Adipocyte (in vitro differentiated cells): ENCODE measurements at regions not wholly inside any gene's neighbourhood (a gene's known extent, or its start where the extent isn't known, plus 50 kb on each side); places are given as distances from the start of the nearest gene placed in this dataset.

Experiments
- DNase-seq: peaks from one replicate; pipeline ENCODE4 v3.0.0-alpha.2; 2015; ENCODE audit warnings: low read depth
- H3K27me3 ChIP-seq: replicated peaks from 2 replicates; pipeline ENCODE4 v1.7.0; 2013; ENCODE audit warnings: mild to moderate bottlenecking, low read length, moderate library complexity; ENCODE audit not compliant: control insufficient read depth, insufficient read depth
- H3K36me3 ChIP-seq: 2 replicates; pipeline ENCODE4 v1.7.0; 2013; ENCODE audit warnings: low read length, mild to moderate bottlenecking, moderate library complexity; ENCODE audit not compliant: control insufficient read depth, insufficient read depth, severe bottlenecking
- H3K4me1 ChIP-seq: 2 replicates; pipeline ENCODE4 v1.7.0; 2013; ENCODE audit warnings: mild to moderate bottlenecking, low read length, moderate library complexity; ENCODE audit not compliant: control insufficient read depth, insufficient read depth
- H3K4me3 ChIP-seq: 2 replicates; pipeline ENCODE4 v1.7.0; 2013; ENCODE audit warnings: mild to moderate bottlenecking, low read length, moderate library complexity
- H3K9ac ChIP-seq: 2 replicates; pipeline ENCODE4 v1.7.0; 2013; ENCODE audit warnings: mild to moderate bottlenecking, low read length, moderate library complexity
- H3K9me3 ChIP-seq: 2 replicates; pipeline ENCODE4 v1.7.0; 2013; ENCODE audit warnings: mild to moderate bottlenecking, low read length, moderate library complexity; ENCODE audit not compliant: control insufficient read depth

GRCh38 chr6:146949425-146949824, 254.8 kb upstream of the STXBP5 start:
- H3K4me3 ChIP-seq: no peak overlapping the region
- H3K27me3 ChIP-seq: no peaks in the 10 kb centered on the region
- H3K4me1 ChIP-seq: no peaks in the 10 kb centered on the region
- no peak for DNase-seq
- no peaks in the 10 kb centered on the region for H3K9me3 ChIP-seq
- H3K9ac ChIP-seq: no peak overlapping the region
- no peaks in the 10 kb centered on the region for H3K36me3 ChIP-seq

GRCh38 chr6:146950351-146950835, 253.8 kb upstream of the STXBP5 start:
- no peaks in the 10 kb centered on the region for H3K27me3 ChIP-seq
- no peaks in the 10 kb centered on the region for H3K4me1 ChIP-seq
- no peak overlapping the region for H3K9ac ChIP-seq
- H3K4me3 ChIP-seq: no peak overlapping the region
- no peak for DNase-seq
- H3K36me3 ChIP-seq: no peaks in the 10 kb centered on the region
- H3K9me3 ChIP-seq: no peaks in the 10 kb centered on the region

- no peak for DNase-seq
- Histone ChIP-seq H3K36me3 (no peaks in the 10 kb centered on the region), H3K4me3 (no peak overlapping the region), H3K4me1 (no peaks in the 10 kb centered on the region), H3K9ac (no peak overlapping the region), H3K9me3 (no peaks in the 10 kb centered on the region), H3K27me3 (no peaks in the 10 kb centered on the region)
Observed at GRCh38 chr6:146955570-146955969, 248.6 kb upstream of the STXBP5 start.

- DNase-seq: no peak
- H3K4me3 ChIP-seq: no peak overlapping the region
- H3K9ac ChIP-seq: no peak overlapping the region
- H3K36me3 ChIP-seq: no peaks in the 10 kb centered on the region
- H3K4me1 ChIP-seq: no peaks in the 10 kb centered on the region
- H3K9me3 ChIP-seq: no peaks in the 10 kb centered on the region
- H3K27me3 ChIP-seq: no peaks in the 10 kb centered on the region
Observed at GRCh38 chr6:146957181-146958093, 246.8 kb upstream of the STXBP5 start.

GRCh38 chr6:146961831-146962230, 242.4 kb upstream of the STXBP5 start:
- no peaks in the 10 kb centered on the region for H3K36me3 ChIP-seq
- no peak for DNase-seq
- no peaks in the 10 kb centered on the region for H3K27me3 ChIP-seq
- no peaks in the 10 kb centered on the region for H3K4me1 ChIP-seq
- H3K4me3 ChIP-seq: no peak overlapping the region
- H3K9me3 ChIP-seq: peaks cover 15% of the 10 kb centered on the region
- H3K9ac ChIP-seq: no peak overlapping the region

GRCh38 chr6:146962329-146962728, 241.9 kb upstream of the STXBP5 start:
- Histone ChIP-seq H3K4me3 (no peak overlapping the region), H3K9me3 (peaks cover 15% of the 10 kb centered on the region), H3K9ac (no peak overlapping the region), H3K27me3 (no peaks in the 10 kb centered on the region), H3K4me1 (no peaks in the 10 kb centered on the region), H3K36me3 (no peaks in the 10 kb centered on the region)
- DNase-seq: no peak

- Histone ChIP-seq H3K4me1 (peaks cover 11% of the 10 kb centered on the region), H3K9ac (no peak overlapping the region), H3K36me3 (no peaks in the 10 kb centered on the region), H3K4me3 (no peak overlapping the region), H3K27me3 (no peaks in the 10 kb centered on the region), H3K9me3 (peaks cover 15% of the 10 kb centered on the region)
- no peak for DNase-seq
Observed at GRCh38 chr6:146965110-146965689, 239.0 kb upstream of the STXBP5 start.

- DNase-seq: peak; percentile 96
- peaks cover 15% of the 10 kb centered on the region for H3K9me3 ChIP-seq
- H3K27me3 ChIP-seq: no peaks in the 10 kb centered on the region
- peaks cover 11% of the 10 kb centered on the region for H3K4me1 ChIP-seq
- H3K9ac ChIP-seq: no peak overlapping the region
- no peaks in the 10 kb centered on the region for H3K36me3 ChIP-seq
- no peak overlapping the region for H3K4me3 ChIP-seq
Observed at GRCh38 chr6:146968041-146968760, 236.0 kb upstream of the STXBP5 start.

GRCh38 chr6:146972546-146972945, 231.7 kb upstream of the STXBP5 start:
- Histone ChIP-seq H3K9me3 (no peaks in the 10 kb centered on the region), H3K27me3 (no peaks in the 10 kb centered on the region), H3K36me3 (no peaks in the 10 kb centered on the region), H3K4me1 (peaks cover 10% of the 10 kb centered on the region), H3K9ac (no peak overlapping the region), H3K4me3 (no peak overlapping the region)
- DNase-seq: no peak

- H3K9ac ChIP-seq: no peak overlapping the region
- no peaks in the 10 kb centered on the region for H3K4me1 ChIP-seq
- no peak for DNase-seq
- no peaks in the 10 kb centered on the region for H3K9me3 ChIP-seq
- no peak overlapping the region for H3K4me3 ChIP-seq
- no peaks in the 10 kb centered on the region for H3K36me3 ChIP-seq
- H3K27me3 ChIP-seq: no peaks in the 10 kb centered on the region
Observed at GRCh38 chr6:146974351-146974750, 229.9 kb upstream of the STXBP5 start.

- H3K27me3 ChIP-seq: no peaks in the 10 kb centered on the region
- H3K9me3 ChIP-seq: no peaks in the 10 kb centered on the region
- no peak overlapping the region for H3K4me3 ChIP-seq
- H3K4me1 ChIP-seq: no peaks in the 10 kb centered on the region
- H3K9ac ChIP-seq: no peak overlapping the region
- DNase-seq: no peak
- no peaks in the 10 kb centered on the region for H3K36me3 ChIP-seq
Observed at GRCh38 chr6:146975093-146975492, 229.1 kb upstream of the STXBP5 start.
